ENCODE measurements at regions not wholly inside any gene's neighbourhood (a gene's known extent, or its start where the extent isn't known, plus 50 kb on each side); places are given as distances from the start of the nearest gene placed in this dataset.

GRCh38 chr3:159898147-159898546 lies 90.5 kb upstream of the IL12A start:
- Mint-ChIP-seq H3K9me3 (no peaks in the 10 kb centered on the region), H3K4me3 (no peak overlapping the region)

GRCh38 chr3:159899166-159899565 lies 89.5 kb upstream of the IL12A start:
- Mint-ChIP-seq H3K27me3 (no peaks in the 10 kb centered on the region), H3K27ac (no peak overlapping the region), H3K36me3 (ENCODE audit: low read depth) (no peaks in the 10 kb centered on the region), H3K4me1 (ENCODE audit: low read depth) (peaks cover 11% of the 10 kb centered on the region), H3K9me3 (no peaks in the 10 kb centered on the region), H3K4me3 (no peak overlapping the region)
- intact Hi-C loops (cut with micrococcal nuclease), result no loop called here

More at GRCh38 chr3:159898147-159898546, 90.5 kb upstream of the IL12A start:
- no peak overlapping the region for H3K27ac Mint-ChIP-seq
- no peaks in the 10 kb centered on the region for H3K27me3 Mint-ChIP-seq
- H3K4me1 Mint-ChIP-seq (ENCODE audit: low read depth), result peaks cover 9% of the 10 kb centered on the region
- no peaks in the 10 kb centered on the region for H3K36me3 Mint-ChIP-seq (ENCODE audit: low read depth)
- intact Hi-C loops (cut with micrococcal nuclease), result no loop called here

GRCh38 chr3:159902546-159903314 lies 85.9 kb upstream of the IL12A start:
- peaks cover 36% of the 10 kb centered on the region for H3K4me1 Mint-ChIP-seq (ENCODE audit: low read depth)
- intact Hi-C loops (cut with micrococcal nuclease), result no loop called here
- H3K9me3 Mint-ChIP-seq, result no peaks in the 10 kb centered on the region
- H3K36me3 Mint-ChIP-seq (ENCODE audit: low read depth), result no peaks in the 10 kb centered on the region
- no peak overlapping the region for H3K27ac Mint-ChIP-seq
- no peaks in the 10 kb centered on the region for H3K27me3 Mint-ChIP-seq
- H3K4me3 Mint-ChIP-seq, result no peak overlapping the region

- intact Hi-C loops (cut with micrococcal nuclease), result no loop called here
- no peak overlapping the region for H3K4me3 Mint-ChIP-seq
Measured at GRCh38 chr3:159904455-159904854, 84.2 kb upstream of the IL12A start.

GRCh38 chr3:159904911-159905310 lies 83.7 kb upstream of the IL12A start:
- no peak overlapping the region for H3K27ac Mint-ChIP-seq
- no peaks in the 10 kb centered on the region for H3K27me3 Mint-ChIP-seq
- no peaks in the 10 kb centered on the region for H3K9me3 Mint-ChIP-seq
- H3K4me3 Mint-ChIP-seq, result no peak overlapping the region
- H3K4me1 Mint-ChIP-seq (ENCODE audit: low read depth), result peaks cover 40% of the 10 kb centered on the region
- H3K36me3 Mint-ChIP-seq (ENCODE audit: low read depth), result no peaks in the 10 kb centered on the region
- intact Hi-C loops (cut with micrococcal nuclease), result no loop called here

More at GRCh38 chr3:159904455-159904854, 84.2 kb upstream of the IL12A start:
- Mint-ChIP-seq H3K27me3 (no peaks in the 10 kb centered on the region), H3K9me3 (no peaks in the 10 kb centered on the region), H3K4me1 (ENCODE audit: low read depth) (peaks cover 40% of the 10 kb centered on the region), H3K36me3 (ENCODE audit: low read depth) (no peaks in the 10 kb centered on the region), H3K27ac (peak overlapping the region; percentile 65)

- H3K36me3 Mint-ChIP-seq (ENCODE audit: low read depth), result no peaks in the 10 kb centered on the region
- H3K9me3 Mint-ChIP-seq, result no peaks in the 10 kb centered on the region
- H3K4me1 Mint-ChIP-seq (ENCODE audit: low read depth), result peaks cover 54% of the 10 kb centered on the region
- intact Hi-C loops (cut with micrococcal nuclease), result no loop called here
- no peak overlapping the region for H3K27ac Mint-ChIP-seq
- H3K4me3 Mint-ChIP-seq, result no peak overlapping the region
- no peaks in the 10 kb centered on the region for H3K27me3 Mint-ChIP-seq
Measured at GRCh38 chr3:159907828-159908227, 80.8 kb upstream of the IL12A start.

- H3K27ac Mint-ChIP-seq, result peak overlapping the region; percentile 75
- H3K4me3 Mint-ChIP-seq, result peak overlapping the region; percentile 51
- H3K36me3 Mint-ChIP-seq (ENCODE audit: low read depth), result no peaks in the 10 kb centered on the region
- no peaks in the 10 kb centered on the region for H3K9me3 Mint-ChIP-seq
- peaks cover 35% of the 10 kb centered on the region for H3K4me1 Mint-ChIP-seq (ENCODE audit: low read depth)
- intact Hi-C loops (cut with micrococcal nuclease), result no loop called here
- H3K27me3 Mint-ChIP-seq, result no peaks in the 10 kb centered on the region
Measured at GRCh38 chr3:159910991-159911663, 77.5 kb upstream of the IL12A start.

- Mint-ChIP-seq H3K27ac (peak overlapping the region; percentile 75), H3K4me3 (no peak overlapping the region), H3K9me3 (no peaks in the 10 kb centered on the region), H3K4me1 (ENCODE audit: low read depth) (peaks cover 34% of the 10 kb centered on the region), H3K27me3 (no peaks in the 10 kb centered on the region), H3K36me3 (ENCODE audit: low read depth) (no peaks in the 10 kb centered on the region)
- intact Hi-C loops (cut with micrococcal nuclease), result no loop called here
Measured at GRCh38 chr3:159911664-159912037, 77.0 kb upstream of the IL12A start.

- intact Hi-C loops (cut with micrococcal nuclease), result no loop called here
- peaks cover 28% of the 10 kb centered on the region for H3K4me1 Mint-ChIP-seq (ENCODE audit: low read depth)
- no peak overlapping the region for H3K4me3 Mint-ChIP-seq
- H3K9me3 Mint-ChIP-seq, result no peaks in the 10 kb centered on the region
- H3K27me3 Mint-ChIP-seq, result no peaks in the 10 kb centered on the region
- no peaks in the 10 kb centered on the region for H3K36me3 Mint-ChIP-seq (ENCODE audit: low read depth)
- H3K27ac Mint-ChIP-seq, result peak overlapping the region; percentile 64
Measured at GRCh38 chr3:159913712-159914414, 74.8 kb upstream of the IL12A start.

GRCh38 chr3:159914426-159914825 lies 74.2 kb upstream of the IL12A start:
- H3K9me3 Mint-ChIP-seq, result no peaks in the 10 kb centered on the region
- intact Hi-C loops (cut with micrococcal nuclease), result no loop called here
- H3K4me3 Mint-ChIP-seq, result no peak overlapping the region
- H3K27ac Mint-ChIP-seq, result no peak overlapping the region
- no peaks in the 10 kb centered on the region for H3K27me3 Mint-ChIP-seq
- no peaks in the 10 kb centered on the region for H3K36me3 Mint-ChIP-seq (ENCODE audit: low read depth)
- peaks cover 31% of the 10 kb centered on the region for H3K4me1 Mint-ChIP-seq (ENCODE audit: low read depth)

GRCh38 chr3:159916052-159916451 lies 72.6 kb upstream of the IL12A start:
- no peak overlapping the region for H3K4me3 Mint-ChIP-seq
- no peaks in the 10 kb centered on the region for H3K27me3 Mint-ChIP-seq
- no peaks in the 10 kb centered on the region for H3K36me3 Mint-ChIP-seq (ENCODE audit: low read depth)
- peaks cover 36% of the 10 kb centered on the region for H3K4me1 Mint-ChIP-seq (ENCODE audit: low read depth)
- intact Hi-C loops (cut with micrococcal nuclease), result no loop called here
- no peaks in the 10 kb centered on the region for H3K9me3 Mint-ChIP-seq
- no peak overlapping the region for H3K27ac Mint-ChIP-seq

GRCh38 chr3:159917141-159917540 lies 71.5 kb upstream of the IL12A start:
- Mint-ChIP-seq H3K4me1 (ENCODE audit: low read depth) (peaks cover 38% of the 10 kb centered on the region), H3K9me3 (no peaks in the 10 kb centered on the region), H3K36me3 (ENCODE audit: low read depth) (no peaks in the 10 kb centered on the region), H3K27me3 (no peaks in the 10 kb centered on the region), H3K27ac (no peak overlapping the region), H3K4me3 (no peak overlapping the region)
- intact Hi-C loops (cut with micrococcal nuclease), result no loop called here

GRCh38 chr3:159919873-159920272 lies 68.8 kb upstream of the IL12A start:
- Mint-ChIP-seq H3K4me3 (no peak overlapping the region), H3K4me1 (ENCODE audit: low read depth) (peaks cover 65% of the 10 kb centered on the region), H3K27ac (peak overlapping the region; percentile 55), H3K36me3 (ENCODE audit: low read depth) (no peaks in the 10 kb centered on the region), H3K27me3 (no peaks in the 10 kb centered on the region), H3K9me3 (no peaks in the 10 kb centered on the region)
- intact Hi-C loops (cut with micrococcal nuclease), result no loop called here

- Mint-ChIP-seq H3K4me3 (no peak overlapping the region), H3K27ac (peak overlapping the region; percentile 73), H3K27me3 (no peaks in the 10 kb centered on the region), H3K4me1 (ENCODE audit: low read depth) (peaks cover 69% of the 10 kb centered on the region), H3K36me3 (ENCODE audit: low read depth) (no peaks in the 10 kb centered on the region), H3K9me3 (no peaks in the 10 kb centered on the region)
- intact Hi-C loops (cut with micrococcal nuclease), result no loop called here
Measured at GRCh38 chr3:159922193-159922840, 66.3 kb upstream of the IL12A start.

Measured in dendritic cell treated with granulocyte-macrophage colony-stimulating factor and Interleukin-4, amounts not matched to agents 40 ng/mL and 50 ng/mL, for 4 days (primary cell).